ENCODE measurements at regions not wholly inside any gene's neighbourhood (a gene's known extent, or its start where the extent isn't known, plus 50 kb on each side); places are given as distances from the start of the nearest gene placed in this dataset.

GRCh38 chr6:80433673-80434025, 327.2 kb downstream of the BCKDHB start:
- TF ChIP-seq CTCF (IDR thresholded peaks at IDR 0.05; ENCODE audit: poor library complexity) (no peak), EZH2 (IDR thresholded peaks at IDR 0.05; ENCODE audit: borderline replicate concordance) (no peak), EZH2phosphoT487 (IDR thresholded peaks at IDR 0.05; ENCODE audit: low read depth, severe bottlenecking, unreplicated experiment) (no peak)

Measured in hepatocyte (in vitro differentiated cells).